ENCODE measurements at regions not wholly inside any gene's neighbourhood (a gene's known extent, or its start where the extent isn't known, plus 50 kb on each side); places are given as distances from the start of the nearest gene placed in this dataset.

DNA sequence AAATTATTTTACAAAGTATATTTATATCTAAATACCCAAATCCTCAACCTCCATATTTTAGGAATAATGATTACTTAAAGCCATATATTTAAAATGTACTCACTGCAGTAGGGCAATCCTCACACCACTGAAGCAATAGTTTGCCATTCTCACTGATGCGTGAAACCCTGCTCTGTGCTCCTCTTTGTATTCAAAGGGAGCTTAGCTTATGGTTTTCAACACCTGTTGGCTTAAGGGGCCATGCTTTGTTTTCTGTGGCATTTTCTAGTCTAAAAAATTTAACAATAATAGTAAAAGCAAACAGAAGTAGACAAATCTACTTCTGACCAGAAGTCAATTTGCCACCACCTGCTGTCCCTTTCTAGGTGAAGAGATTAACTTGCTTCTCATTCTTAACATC lies 294.6 kb downstream of the FLRT2 start:
- TF ChIP-seq MYC (CRISPR knock-in tag; IDR thresholded peaks at IDR 0.05; ENCODE audit: borderline replicate concordance) (no peak), RAD21 (CRISPR knock-in tag; IDR thresholded peaks at IDR 0.05) (no peak), NONO (IDR thresholded peaks at IDR 0.05) (no peak), NONO (CRISPR knock-in tag; conservative IDR thresholded peaks at IDR 0.05) (no peak)
- TF ChIP-seq, protein P1, sequence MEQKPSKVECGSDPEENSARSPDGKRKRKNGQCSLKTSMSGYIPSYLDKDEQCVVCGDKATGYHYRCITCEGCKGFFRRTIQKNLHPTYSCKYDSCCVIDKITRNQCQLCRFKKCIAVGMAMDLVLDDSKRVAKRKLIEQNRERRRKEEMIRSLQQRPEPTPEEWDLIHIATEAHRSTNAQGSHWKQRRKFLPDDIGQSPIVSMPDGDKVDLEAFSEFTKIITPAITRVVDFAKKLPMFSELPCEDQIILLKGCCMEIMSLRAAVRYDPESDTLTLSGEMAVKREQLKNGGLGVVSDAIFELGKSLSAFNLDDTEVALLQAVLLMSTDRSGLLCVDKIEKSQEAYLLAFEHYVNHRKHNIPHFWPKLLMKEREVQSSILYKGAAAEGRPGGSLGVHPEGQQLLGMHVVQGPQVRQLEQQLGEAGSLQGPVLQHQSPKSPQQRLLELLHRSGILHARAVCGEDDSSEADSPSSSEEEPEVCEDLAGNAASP (CRISPR knock-in tag; IDR thresholded peaks at IDR 0.05; ENCODE audit: borderline replicate concordance) = no peak
- TF ChIP-seq, protein P2, sequence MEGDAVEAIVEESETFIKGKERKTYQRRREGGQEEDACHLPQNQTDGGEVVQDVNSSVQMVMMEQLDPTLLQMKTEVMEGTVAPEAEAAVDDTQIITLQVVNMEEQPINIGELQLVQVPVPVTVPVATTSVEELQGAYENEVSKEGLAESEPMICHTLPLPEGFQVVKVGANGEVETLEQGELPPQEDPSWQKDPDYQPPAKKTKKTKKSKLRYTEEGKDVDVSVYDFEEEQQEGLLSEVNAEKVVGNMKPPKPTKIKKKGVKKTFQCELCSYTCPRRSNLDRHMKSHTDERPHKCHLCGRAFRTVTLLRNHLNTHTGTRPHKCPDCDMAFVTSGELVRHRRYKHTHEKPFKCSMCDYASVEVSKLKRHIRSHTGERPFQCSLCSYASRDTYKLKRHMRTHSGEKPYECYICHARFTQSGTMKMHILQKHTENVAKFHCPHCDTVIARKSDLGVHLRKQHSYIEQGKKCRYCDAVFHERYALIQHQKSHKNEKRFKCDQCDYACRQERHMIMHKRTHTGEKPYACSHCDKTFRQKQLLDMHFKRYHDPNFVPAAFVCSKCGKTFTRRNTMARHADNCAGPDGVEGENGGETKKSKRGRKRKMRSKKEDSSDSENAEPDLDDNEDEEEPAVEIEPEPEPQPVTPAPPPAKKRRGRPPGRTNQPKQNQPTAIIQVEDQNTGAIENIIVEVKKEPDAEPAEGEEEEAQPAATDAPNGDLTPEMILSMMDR (CRISPR knock-in tag; IDR thresholded peaks at IDR 0.05) = no peak
- TF ChIP-seq, protein P3, sequence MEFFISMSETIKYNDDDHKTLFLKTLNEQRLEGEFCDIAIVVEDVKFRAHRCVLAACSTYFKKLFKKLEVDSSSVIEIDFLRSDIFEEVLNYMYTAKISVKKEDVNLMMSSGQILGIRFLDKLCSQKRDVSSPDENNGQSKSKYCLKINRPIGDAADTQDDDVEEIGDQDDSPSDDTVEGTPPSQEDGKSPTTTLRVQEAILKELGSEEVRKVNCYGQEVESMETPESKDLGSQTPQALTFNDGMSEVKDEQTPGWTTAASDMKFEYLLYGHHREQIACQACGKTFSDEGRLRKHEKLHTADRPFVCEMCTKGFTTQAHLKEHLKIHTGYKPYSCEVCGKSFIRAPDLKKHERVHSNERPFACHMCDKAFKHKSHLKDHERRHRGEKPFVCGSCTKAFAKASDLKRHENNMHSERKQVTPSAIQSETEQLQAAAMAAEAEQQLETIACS (CRISPR knock-in tag; IDR thresholded peaks at IDR 0.05) = no peak
